ENCODE measurements at regions not wholly inside any gene's neighbourhood (a gene's known extent, or its start where the extent isn't known, plus 50 kb on each side); places are given as distances from the start of the nearest gene placed in this dataset.

- TF ChIP-seq CTCF (IDR thresholded peaks at IDR 0.05) (no peak), ZFX (IDR thresholded peaks at IDR 0.05; ENCODE audit: borderline replicate concordance) (no peak)
These were observed 174.3 kb downstream of the TAF11L14 start for GRCh38 chr5:17808566-17808965.

All from 22Rv1 (cell line).